ENCODE measurements at regions not wholly inside any gene's neighbourhood (a gene's known extent, or its start where the extent isn't known, plus 50 kb on each side); places are given as distances from the start of the nearest gene placed in this dataset.

DNA sequence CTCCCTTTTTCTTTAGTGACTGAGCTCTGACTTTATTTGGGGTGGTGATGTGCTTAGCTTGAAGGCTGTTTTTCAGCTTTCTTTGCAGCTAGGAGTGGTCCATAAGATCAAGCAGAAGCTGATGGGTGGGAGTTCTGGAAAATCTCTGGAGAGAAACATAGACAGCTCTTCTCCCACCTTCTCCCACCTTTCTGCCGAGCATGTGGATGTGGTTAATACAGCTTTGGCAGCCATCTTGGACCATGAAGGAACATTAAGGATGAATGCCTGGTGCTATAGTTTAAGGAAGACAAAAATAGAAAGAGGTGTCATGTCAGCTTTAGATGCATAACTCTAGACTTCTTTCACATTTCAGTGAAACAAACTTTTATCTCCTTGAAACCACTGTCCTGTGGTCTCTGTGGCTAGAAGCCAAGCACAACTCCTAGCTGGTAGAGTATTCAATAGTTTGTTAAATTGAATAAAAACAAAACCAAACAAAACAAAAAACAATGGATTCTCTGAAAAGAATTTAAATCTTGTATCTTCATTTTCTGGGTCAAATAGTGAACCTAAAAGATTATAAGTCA, 203.6 kb upstream of the SESN3 start:
- TF ChIP-seq POLR2AphosphoS5 (IDR thresholded peaks at IDR 0.05; ENCODE audit: low read depth, low read length) (no peak), FOXP2 (optimal IDR thresholded peaks at IDR 0.05; ENCODE audit: borderline replicate concordance, extremely low read depth, extremely low read length, insufficient read depth) (no peak), TAF1 (IDR thresholded peaks at IDR 0.05; ENCODE audit: borderline replicate concordance, insufficient read depth, low read length) (no peak), SIN3A (IDR thresholded peaks at IDR 0.05; ENCODE audit: borderline replicate concordance, insufficient read depth, low read length) (no peak)
- TF ChIP-seq, protein P1, sequence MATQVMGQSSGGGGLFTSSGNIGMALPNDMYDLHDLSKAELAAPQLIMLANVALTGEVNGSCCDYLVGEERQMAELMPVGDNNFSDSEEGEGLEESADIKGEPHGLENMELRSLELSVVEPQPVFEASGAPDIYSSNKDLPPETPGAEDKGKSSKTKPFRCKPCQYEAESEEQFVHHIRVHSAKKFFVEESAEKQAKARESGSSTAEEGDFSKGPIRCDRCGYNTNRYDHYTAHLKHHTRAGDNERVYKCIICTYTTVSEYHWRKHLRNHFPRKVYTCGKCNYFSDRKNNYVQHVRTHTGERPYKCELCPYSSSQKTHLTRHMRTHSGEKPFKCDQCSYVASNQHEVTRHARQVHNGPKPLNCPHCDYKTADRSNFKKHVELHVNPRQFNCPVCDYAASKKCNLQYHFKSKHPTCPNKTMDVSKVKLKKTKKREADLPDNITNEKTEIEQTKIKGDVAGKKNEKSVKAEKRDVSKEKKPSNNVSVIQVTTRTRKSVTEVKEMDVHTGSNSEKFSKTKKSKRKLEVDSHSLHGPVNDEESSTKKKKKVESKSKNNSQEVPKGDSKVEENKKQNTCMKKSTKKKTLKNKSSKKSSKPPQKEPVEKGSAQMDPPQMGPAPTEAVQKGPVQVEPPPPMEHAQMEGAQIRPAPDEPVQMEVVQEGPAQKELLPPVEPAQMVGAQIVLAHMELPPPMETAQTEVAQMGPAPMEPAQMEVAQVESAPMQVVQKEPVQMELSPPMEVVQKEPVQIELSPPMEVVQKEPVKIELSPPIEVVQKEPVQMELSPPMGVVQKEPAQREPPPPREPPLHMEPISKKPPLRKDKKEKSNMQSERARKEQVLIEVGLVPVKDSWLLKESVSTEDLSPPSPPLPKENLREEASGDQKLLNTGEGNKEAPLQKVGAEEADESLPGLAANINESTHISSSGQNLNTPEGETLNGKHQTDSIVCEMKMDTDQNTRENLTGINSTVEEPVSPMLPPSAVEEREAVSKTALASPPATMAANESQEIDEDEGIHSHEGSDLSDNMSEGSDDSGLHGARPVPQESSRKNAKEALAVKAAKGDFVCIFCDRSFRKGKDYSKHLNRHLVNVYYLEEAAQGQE (IDR thresholded peaks at IDR 0.05; ENCODE audit: insufficient read depth in 1 of 2, low read depth in 2 of 2, low read length in 2 of 2), result no peak

DNA sequence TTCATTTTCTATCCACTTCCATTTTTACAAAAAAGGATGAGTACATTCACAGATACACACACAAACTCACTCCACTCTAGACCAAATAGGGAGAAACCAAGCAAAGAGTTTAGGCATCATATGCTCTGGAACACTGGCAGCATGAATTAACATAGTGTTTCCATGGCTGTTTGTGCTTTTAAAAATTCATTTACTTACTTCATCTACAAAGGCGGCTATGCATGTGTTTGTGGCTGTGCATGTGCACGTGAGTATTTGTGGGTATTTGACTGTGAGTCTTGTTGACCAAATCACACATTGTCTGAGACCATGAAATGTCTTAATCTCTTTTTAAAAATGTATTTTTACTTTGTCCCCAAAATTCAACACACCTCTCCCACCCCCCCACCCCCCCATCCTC, 203.0 kb upstream of the SESN3 start:
- TF ChIP-seq, protein P1 (IDR thresholded peaks at IDR 0.05; ENCODE audit: insufficient read depth in 1 of 2, low read depth in 2 of 2, low read length in 2 of 2), result no peak
- no peak for TF ChIP-seq FOXP2 (optimal IDR thresholded peaks at IDR 0.05; ENCODE audit: borderline replicate concordance, extremely low read depth, extremely low read length, insufficient read depth)
- TF ChIP-seq TAF1 (IDR thresholded peaks at IDR 0.05; ENCODE audit: borderline replicate concordance, insufficient read depth, low read length), result no peak
- TF ChIP-seq POLR2AphosphoS5 (IDR thresholded peaks at IDR 0.05; ENCODE audit: low read depth, low read length), result no peak
- no peak for TF ChIP-seq SIN3A (IDR thresholded peaks at IDR 0.05; ENCODE audit: borderline replicate concordance, insufficient read depth, low read length)

DNA sequence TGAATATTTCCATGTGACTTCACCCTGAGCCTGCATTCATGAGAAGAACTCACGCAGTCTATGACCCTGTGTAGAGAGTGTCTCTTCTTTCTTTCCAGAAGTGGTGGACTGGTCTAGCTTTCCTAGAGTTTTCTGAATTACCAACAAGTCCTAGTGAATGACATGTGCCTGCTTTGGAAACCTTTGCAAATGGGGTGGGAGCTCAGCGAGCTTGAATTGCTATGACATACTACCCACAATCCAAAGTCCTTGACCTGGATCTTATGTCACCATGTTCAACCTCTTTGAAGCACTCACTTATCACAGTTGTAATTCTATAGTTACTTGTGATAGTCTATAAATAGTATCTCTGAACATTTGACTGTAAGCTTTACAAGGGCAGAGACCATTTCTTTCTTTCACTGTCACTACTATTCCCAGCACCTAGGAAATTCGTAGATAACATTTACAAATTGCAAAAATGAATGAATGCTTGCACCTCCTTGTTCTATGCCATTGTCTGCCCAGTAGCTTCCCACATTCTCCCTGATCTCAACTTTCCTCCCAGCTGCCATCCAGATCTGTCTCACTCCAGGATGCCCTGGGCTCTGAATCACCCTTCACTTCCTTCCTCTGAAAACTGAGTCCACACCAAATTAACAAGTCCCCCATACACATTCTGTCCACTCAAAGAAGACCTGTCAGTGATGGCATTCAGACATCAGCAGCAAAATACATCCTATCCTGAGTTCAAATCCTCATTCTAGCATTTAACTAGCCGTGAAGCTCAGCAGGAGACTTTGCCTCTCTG, 201.9 kb upstream of the SESN3 start:
- TF ChIP-seq FOXP2 (optimal IDR thresholded peaks at IDR 0.05; ENCODE audit: borderline replicate concordance, extremely low read depth, extremely low read length, insufficient read depth) (no peak), TAF1 (IDR thresholded peaks at IDR 0.05; ENCODE audit: borderline replicate concordance, insufficient read depth, low read length) (no peak), SIN3A (IDR thresholded peaks at IDR 0.05; ENCODE audit: borderline replicate concordance, insufficient read depth, low read length) (no peak), POLR2AphosphoS5 (IDR thresholded peaks at IDR 0.05; ENCODE audit: low read depth, low read length) (no peak)
- TF ChIP-seq, protein P1 (IDR thresholded peaks at IDR 0.05; ENCODE audit: insufficient read depth in 1 of 2, low read depth in 2 of 2, low read length in 2 of 2), result no peak

DNA sequence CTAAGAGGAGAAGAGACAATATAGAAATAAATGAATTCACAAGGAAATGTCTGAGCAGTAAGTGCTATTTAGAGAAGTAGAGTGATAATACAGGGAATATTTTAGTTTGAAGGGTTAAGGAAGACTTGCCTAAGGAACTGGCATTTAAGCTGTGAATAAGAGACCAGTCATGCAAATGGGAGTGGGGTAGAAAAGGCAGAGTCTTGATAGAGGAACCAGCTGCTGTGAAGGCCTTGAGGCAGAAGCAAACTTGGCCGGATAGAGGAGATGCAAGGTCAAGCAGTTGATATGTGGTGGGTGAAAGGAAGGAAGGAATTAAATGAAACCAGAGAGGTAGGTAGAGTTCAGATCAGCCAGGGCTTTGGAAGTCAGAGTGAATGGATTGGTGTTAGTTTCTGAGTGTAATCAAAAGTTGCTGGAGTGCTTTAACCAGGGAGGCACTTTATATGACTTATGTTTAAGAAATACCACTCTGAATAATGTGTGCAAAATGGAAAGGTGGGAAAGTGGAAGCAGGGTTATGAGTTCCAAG, 198.4 kb upstream of the SESN3 start:
- TF ChIP-seq SIN3A (IDR thresholded peaks at IDR 0.05; ENCODE audit: borderline replicate concordance, insufficient read depth, low read length), result no peak
- TF ChIP-seq FOXP2 (optimal IDR thresholded peaks at IDR 0.05; ENCODE audit: borderline replicate concordance, extremely low read depth, extremely low read length, insufficient read depth), result no peak
- TF ChIP-seq TAF1 (IDR thresholded peaks at IDR 0.05; ENCODE audit: borderline replicate concordance, insufficient read depth, low read length), result no peak
- TF ChIP-seq, protein P1 (IDR thresholded peaks at IDR 0.05; ENCODE audit: insufficient read depth in 1 of 2, low read depth in 2 of 2, low read length in 2 of 2), result no peak
- no peak for TF ChIP-seq POLR2AphosphoS5 (IDR thresholded peaks at IDR 0.05; ENCODE audit: low read depth, low read length)
